Thyroid gland (tissue), 4 donors: ENCODE measurements at regions not wholly inside any gene's neighbourhood (a gene's known extent, or its start where the extent isn't known, plus 50 kb on each side); places are given as distances from the start of the nearest gene placed in this dataset.

Experiments used
- DNase-seq, 2 donors: peaks; one replicate each; pipeline ENCODE4 v3.0.0-alpha.2; 2019
- H3K27ac ChIP-seq, 3 donors: fragments of 200-600 bp; sonication (generic); 1 replicate in 2 of 3; 2 replicates in 1 of 3; pipeline ENCODE4 v1.5.1; 2016 to 2019; ENCODE audit warnings: mild to moderate bottlenecking in 1 of 3, moderate library complexity in 1 of 3
- H3K27me3 ChIP-seq: fragments of 200-600 bp; sonication (generic); one replicate; pipeline ENCODE4 v1.5.1; 2019
- H3K36me3 ChIP-seq, 2 donors: fragments of 200-600 bp; sonication (generic); one replicate each; pipeline ENCODE4 v1.5.1; 2016 to 2019
- H3K4me1 ChIP-seq, 2 donors: fragments of 200-600 bp; sonication (generic); one replicate each; pipeline ENCODE4 v1.5.1; 2017 to 2019
- H3K4me3 ChIP-seq, 3 donors: fragments of 200-600 bp; sonication (generic); replicated peaks in 1 of 3; 1 replicate in 2 of 3; 2 replicates in 1 of 3; pipeline ENCODE4 v1.5.1; 2016; ENCODE audit warnings: mild to moderate bottlenecking in 1 of 3
- H3K9me3 ChIP-seq: fragments of 200-600 bp; sonication (generic); one replicate; pipeline ENCODE4 v1.5.1; 2017
- CTCF ChIP-seq, 6 experiments: fragments of 200-600 bp in 3 of 6; fragments of 450-650 bp in 3 of 6; sonication (generic) in 3 of 6; IDR thresholded peaks; one replicate each; pipeline ENCODE4 v1.5.1; 2016 to 2019; ENCODE audit warnings: antibody characterized with exemption in 6 of 6, mild to moderate bottlenecking in 2 of 6, inconsistent platforms in 1 of 6, moderate library complexity in 1 of 6
- POLR2A ChIP-seq, 2 donors: fragments of 450-650 bp; IDR thresholded peaks; one replicate each; pipeline ENCODE4 v1.6.1; 2017; ENCODE audit warnings: antibody characterized with exemption in 2 of 2, mild to moderate bottlenecking in 2 of 2, moderate library complexity in 1 of 2
- WGBS, 2 donors: methylation state at CpG; one replicate each; pipeline ENCODE4 v1.1.5; 2017; 5-methylcytosine and 5-hydroxymethylcytosine counted together
- intact Hi-C: fragments of 100-400 bp; cut with DNase I; formaldehyde crosslinking; loops from one replicate; pipeline ENCODE4 v1.15.1; 2023

GRCh38 chr18:38369772-38370690, 804.4 kb upstream of the CELF4 start:
- Histone ChIP-seq H3K4me3 (no peak overlapping the region), H3K27ac (no peak overlapping the region), H3K27me3 (no peaks in the 10 kb centered on the region), H3K9me3 (no peaks in the 10 kb centered on the region), H3K36me3 (no peaks in the 10 kb centered on the region), H3K4me1 (peaks cover 0 to 17% of the 10 kb centered on the region in 2 donors)
- DNase-seq: peak; percentile 40 to 51
- TF ChIP-seq POLR2A (IDR thresholded peaks at IDR 0.05) (no peak), CTCF (IDR thresholded peaks at IDR 0.05) (no peak)
- 28 to 33% methylated on average over 4 of the region's 4 CpGs for WGBS, 2 donors
- intact Hi-C loops: no loop called here

DNA sequence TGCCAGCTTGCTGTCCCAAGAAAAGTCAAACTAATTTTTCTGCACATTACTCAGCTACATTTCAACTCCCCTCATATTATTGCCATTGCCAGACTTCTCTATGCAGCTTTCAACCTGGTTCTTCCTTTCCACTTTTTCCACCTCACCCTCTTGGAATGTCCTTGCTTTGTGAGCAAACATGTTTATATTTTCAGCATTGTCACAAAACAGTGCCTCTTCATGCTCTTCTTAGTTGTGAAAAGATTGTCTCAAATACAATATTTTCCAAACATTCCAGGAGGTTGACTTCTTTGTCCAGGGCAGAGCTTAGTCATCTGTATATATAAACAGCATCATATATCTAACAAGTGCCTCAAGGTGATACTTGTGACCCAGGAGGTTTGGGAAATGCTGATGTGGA, 803.3 kb upstream of the CELF4 start:
- TF ChIP-seq POLR2A (IDR thresholded peaks at IDR 0.05): no peak
- no peak for TF ChIP-seq CTCF (IDR thresholded peaks at IDR 0.05)
- DNase-seq: no peak

DNA sequence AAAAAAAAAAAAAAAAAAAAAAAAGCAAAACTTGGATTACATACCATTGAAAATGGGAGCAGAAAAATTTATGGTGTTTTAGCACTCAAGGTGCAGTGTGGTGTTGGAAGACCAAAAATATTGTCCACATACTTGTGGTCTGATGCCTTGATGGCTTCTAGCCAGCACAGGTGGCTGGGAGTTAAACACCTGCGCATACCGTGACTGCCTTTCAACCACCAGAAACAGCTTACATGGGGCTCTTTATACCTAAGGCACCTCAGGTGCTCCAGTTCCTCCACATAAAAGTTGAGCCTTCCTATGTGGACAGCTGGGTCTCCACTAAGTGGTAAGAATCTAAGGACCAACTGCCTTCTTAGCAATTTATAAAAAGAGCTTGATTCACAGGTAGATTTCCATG, 802.6 kb upstream of the CELF4 start:
- 96 to 98% methylated on average over 2 of the region's 2 CpGs for WGBS, 2 donors
- Histone ChIP-seq H3K27me3 (no peaks in the 10 kb centered on the region), H3K4me3 (no peak overlapping the region), H3K36me3 (no peaks in the 10 kb centered on the region), H3K27ac (no peak overlapping the region), H3K4me1 (peaks cover 0 to 17% of the 10 kb centered on the region in 2 donors), H3K9me3 (no peaks in the 10 kb centered on the region)
- TF ChIP-seq POLR2A (IDR thresholded peaks at IDR 0.05) (no peak), CTCF (IDR thresholded peaks at IDR 0.05) (no peak)
- intact Hi-C loops: no loop called here
- no peak for DNase-seq

More for the DNA sequence above, 803.3 kb upstream of the CELF4 start:
- Histone ChIP-seq H3K9me3 (no peaks in the 10 kb centered on the region), H3K27ac (no peak overlapping the region), H3K27me3 (no peaks in the 10 kb centered on the region), H3K4me1 (peaks cover 0 to 17% of the 10 kb centered on the region in 2 donors), H3K36me3 (no peaks in the 10 kb centered on the region), H3K4me3 (no peak overlapping the region)
- intact Hi-C loops: no loop called here

DNA sequence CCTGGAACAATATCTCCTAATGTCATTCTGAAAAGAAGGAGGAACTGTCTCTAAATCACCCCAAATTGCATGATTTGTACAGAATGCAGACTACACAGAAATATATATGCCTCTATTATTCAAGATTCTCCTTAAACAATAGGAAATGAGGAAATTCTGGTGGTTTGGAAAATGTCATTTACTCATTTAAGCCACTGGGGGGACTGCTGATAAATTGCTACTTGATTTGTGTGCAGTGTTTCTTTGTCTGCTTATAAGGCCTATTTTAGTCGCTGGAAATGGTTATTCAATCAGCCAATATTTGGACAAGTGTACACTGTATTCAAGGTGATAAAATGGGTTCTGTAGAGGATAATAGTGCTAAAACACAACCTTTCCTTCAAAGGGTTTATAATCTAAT, 801.9 kb upstream of the CELF4 start:
- peaks cover 0 to 17% of the 10 kb centered on the region in 2 donors for H3K4me1 ChIP-seq
- TF ChIP-seq POLR2A (IDR thresholded peaks at IDR 0.05) (no peak), CTCF (IDR thresholded peaks at IDR 0.05) (no peak)
- no peaks in the 10 kb centered on the region for H3K27me3 ChIP-seq
- 74 to 76% methylated on average over 1 of the region's 1 CpG for WGBS, 2 donors
- no peak overlapping the region for H3K4me3 ChIP-seq
- H3K27ac ChIP-seq: no peak overlapping the region
- no peak for DNase-seq
- H3K36me3 ChIP-seq: no peaks in the 10 kb centered on the region
- H3K9me3 ChIP-seq: no peaks in the 10 kb centered on the region
- intact Hi-C loops: no loop called here

- no peak for DNase-seq
- intact Hi-C loops: no loop called here
- 81 to 96% methylated on average over 1 to 2 of the region's 2 CpGs for WGBS, 2 donors
- no peaks in the 10 kb centered on the region for H3K36me3 ChIP-seq
- H3K9me3 ChIP-seq: no peaks in the 10 kb centered on the region
- TF ChIP-seq POLR2A (IDR thresholded peaks at IDR 0.05): no peak
- no peak for TF ChIP-seq CTCF (IDR thresholded peaks at IDR 0.05)
- H3K4me3 ChIP-seq: no peak overlapping the region
- H3K27ac ChIP-seq: no peak overlapping the region
- H3K27me3 ChIP-seq: no peaks in the 10 kb centered on the region
- no peaks in the 10 kb centered on the region for H3K4me1 ChIP-seq
Observed at GRCh38 chr18:38362286-38362792, 796.7 kb upstream of the CELF4 start.
